K562 (cell line): ENCODE measurements at regions not wholly inside any gene's neighbourhood (a gene's known extent, or its start where the extent isn't known, plus 50 kb on each side); places are given as distances from the start of the nearest gene placed in this dataset.

Experiments
- TF ChIP-seq, protein P1 (sequence below): fragments of 450-650 bp; IDR thresholded peaks from 2 replicates; pipeline ENCODE4 v1.6.1; 2016; ENCODE audit warnings: mild to moderate bottlenecking, moderate library complexity

DNA sequence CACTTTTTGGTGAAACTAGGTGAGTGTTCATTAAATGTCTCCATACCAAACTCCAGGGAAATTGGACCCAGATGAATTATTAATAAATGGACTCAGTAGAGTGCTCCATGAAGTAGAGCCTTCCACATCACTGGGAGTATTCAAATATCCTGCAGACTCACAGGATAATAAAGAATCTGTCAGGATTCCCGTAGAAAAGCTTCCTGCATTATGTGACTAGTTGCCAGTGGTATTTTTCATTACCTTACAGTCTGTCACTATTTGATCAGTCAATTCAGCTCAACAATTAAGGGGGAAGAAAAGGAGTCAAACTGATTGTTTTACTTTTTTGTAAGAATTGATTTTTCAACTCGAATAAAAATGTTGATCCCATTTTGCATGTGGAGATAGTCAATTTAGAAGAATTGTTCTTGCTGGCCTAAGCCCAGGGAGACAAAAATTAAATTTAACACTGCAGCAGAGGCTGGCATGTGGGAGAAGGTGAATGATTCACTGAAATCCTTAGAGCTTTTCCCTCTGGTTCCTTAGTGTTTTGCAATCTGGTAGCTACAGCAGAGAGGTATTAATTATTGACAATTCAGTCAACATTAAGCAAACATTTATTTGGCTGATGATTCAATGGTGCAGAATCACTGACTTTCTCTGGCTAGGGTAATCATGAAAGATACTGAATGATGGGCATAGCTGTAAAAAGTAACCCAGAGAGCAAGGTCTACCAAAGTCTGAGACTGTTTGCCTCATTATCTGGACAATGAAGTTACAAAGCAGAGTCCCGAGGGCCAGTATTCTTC is 442.4 kb downstream of the CD83 start (continued):
- TF ChIP-seq, protein P1, sequence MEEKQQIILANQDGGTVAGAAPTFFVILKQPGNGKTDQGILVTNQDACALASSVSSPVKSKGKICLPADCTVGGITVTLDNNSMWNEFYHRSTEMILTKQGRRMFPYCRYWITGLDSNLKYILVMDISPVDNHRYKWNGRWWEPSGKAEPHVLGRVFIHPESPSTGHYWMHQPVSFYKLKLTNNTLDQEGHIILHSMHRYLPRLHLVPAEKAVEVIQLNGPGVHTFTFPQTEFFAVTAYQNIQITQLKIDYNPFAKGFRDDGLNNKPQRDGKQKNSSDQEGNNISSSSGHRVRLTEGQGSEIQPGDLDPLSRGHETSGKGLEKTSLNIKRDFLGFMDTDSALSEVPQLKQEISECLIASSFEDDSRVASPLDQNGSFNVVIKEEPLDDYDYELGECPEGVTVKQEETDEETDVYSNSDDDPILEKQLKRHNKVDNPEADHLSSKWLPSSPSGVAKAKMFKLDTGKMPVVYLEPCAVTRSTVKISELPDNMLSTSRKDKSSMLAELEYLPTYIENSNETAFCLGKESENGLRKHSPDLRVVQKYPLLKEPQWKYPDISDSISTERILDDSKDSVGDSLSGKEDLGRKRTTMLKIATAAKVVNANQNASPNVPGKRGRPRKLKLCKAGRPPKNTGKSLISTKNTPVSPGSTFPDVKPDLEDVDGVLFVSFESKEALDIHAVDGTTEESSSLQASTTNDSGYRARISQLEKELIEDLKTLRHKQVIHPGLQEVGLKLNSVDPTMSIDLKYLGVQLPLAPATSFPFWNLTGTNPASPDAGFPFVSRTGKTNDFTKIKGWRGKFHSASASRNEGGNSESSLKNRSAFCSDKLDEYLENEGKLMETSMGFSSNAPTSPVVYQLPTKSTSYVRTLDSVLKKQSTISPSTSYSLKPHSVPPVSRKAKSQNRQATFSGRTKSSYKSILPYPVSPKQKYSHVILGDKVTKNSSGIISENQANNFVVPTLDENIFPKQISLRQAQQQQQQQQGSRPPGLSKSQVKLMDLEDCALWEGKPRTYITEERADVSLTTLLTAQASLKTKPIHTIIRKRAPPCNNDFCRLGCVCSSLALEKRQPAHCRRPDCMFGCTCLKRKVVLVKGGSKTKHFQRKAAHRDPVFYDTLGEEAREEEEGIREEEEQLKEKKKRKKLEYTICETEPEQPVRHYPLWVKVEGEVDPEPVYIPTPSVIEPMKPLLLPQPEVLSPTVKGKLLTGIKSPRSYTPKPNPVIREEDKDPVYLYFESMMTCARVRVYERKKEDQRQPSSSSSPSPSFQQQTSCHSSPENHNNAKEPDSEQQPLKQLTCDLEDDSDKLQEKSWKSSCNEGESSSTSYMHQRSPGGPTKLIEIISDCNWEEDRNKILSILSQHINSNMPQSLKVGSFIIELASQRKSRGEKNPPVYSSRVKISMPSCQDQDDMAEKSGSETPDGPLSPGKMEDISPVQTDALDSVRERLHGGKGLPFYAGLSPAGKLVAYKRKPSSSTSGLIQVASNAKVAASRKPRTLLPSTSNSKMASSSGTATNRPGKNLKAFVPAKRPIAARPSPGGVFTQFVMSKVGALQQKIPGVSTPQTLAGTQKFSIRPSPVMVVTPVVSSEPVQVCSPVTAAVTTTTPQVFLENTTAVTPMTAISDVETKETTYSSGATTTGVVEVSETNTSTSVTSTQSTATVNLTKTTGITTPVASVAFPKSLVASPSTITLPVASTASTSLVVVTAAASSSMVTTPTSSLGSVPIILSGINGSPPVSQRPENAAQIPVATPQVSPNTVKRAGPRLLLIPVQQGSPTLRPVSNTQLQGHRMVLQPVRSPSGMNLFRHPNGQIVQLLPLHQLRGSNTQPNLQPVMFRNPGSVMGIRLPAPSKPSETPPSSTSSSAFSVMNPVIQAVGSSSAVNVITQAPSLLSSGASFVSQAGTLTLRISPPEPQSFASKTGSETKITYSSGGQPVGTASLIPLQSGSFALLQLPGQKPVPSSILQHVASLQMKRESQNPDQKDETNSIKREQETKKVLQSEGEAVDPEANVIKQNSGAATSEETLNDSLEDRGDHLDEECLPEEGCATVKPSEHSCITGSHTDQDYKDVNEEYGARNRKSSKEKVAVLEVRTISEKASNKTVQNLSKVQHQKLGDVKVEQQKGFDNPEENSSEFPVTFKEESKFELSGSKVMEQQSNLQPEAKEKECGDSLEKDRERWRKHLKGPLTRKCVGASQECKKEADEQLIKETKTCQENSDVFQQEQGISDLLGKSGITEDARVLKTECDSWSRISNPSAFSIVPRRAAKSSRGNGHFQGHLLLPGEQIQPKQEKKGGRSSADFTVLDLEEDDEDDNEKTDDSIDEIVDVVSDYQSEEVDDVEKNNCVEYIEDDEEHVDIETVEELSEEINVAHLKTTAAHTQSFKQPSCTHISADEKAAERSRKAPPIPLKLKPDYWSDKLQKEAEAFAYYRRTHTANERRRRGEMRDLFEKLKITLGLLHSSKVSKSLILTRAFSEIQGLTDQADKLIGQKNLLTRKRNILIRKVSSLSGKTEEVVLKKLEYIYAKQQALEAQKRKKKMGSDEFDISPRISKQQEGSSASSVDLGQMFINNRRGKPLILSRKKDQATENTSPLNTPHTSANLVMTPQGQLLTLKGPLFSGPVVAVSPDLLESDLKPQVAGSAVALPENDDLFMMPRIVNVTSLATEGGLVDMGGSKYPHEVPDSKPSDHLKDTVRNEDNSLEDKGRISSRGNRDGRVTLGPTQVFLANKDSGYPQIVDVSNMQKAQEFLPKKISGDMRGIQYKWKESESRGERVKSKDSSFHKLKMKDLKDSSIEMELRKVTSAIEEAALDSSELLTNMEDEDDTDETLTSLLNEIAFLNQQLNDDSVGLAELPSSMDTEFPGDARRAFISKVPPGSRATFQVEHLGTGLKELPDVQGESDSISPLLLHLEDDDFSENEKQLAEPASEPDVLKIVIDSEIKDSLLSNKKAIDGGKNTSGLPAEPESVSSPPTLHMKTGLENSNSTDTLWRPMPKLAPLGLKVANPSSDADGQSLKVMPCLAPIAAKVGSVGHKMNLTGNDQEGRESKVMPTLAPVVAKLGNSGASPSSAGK: no peak
